Ovary (tissue), 3 donors: ENCODE measurements at regions not wholly inside any gene's neighbourhood (a gene's known extent, or its start where the extent isn't known, plus 50 kb on each side); places are given as distances from the start of the nearest gene placed in this dataset.

Experiments
- CTCF ChIP-seq, 3 donors: fragments of 450-650 bp in 2 of 3; fragments of 200-600 bp in 1 of 3; IDR thresholded peaks; one replicate each; pipeline versions ENCODE4 v1.5.1 to v1.8.0; 2016 to 2022; ENCODE audit warnings: antibody characterized with exemption in 3 of 3, mild to moderate bottlenecking in 1 of 3
- POLR2A ChIP-seq: fragments of 450-650 bp; IDR thresholded peaks from one replicate; pipeline ENCODE4 v1.6.1; 2017; ENCODE audit warnings: antibody characterized with exemption, mild to moderate bottlenecking, moderate library complexity
- donor health status: DM: no; HTN: no; CAD: no.

- TF ChIP-seq CTCF (IDR thresholded peaks at IDR 0.05) (no peak), POLR2A (no peak)
Observed at GRCh38 chr18:1394426-1394825, 489.8 kb downstream of the ADCYAP1 start.
